ENCODE measurements at regions not wholly inside any gene's neighbourhood (a gene's known extent, or its start where the extent isn't known, plus 50 kb on each side); places are given as distances from the start of the nearest gene placed in this dataset.

DNA sequence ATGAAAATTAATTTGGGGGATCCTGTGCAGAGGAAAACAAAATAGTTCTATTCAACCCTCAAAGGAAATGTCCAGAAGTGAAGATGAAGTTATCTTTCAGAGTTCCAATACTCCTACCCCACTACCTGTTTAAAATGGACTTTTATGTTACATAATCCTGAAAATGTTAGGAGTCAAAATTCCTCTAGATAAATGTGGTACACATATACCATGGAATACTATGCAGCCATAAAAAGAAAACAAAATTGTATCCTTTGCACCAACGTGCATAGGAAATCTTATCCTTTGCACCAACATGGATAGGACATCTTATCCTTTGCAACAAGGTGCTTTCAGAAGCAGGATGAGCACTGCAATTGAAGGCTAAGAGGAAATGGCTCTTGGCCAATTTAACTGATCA is 245.2 kb downstream of the LTN1 start:
- no peaks in the 10 kb centered on the region for H3K27me3 ChIP-seq (ENCODE audit: insufficient read depth in 3 of 3, low read length in 2 of 3)
- no peaks in the 10 kb centered on the region for H3K36me3 ChIP-seq (ENCODE audit: insufficient read depth in 1 of 2, low read depth in 1 of 2)
- H3K9me3 ChIP-seq = no peaks in the 10 kb centered on the region
- H3K4me3 ChIP-seq = no peak overlapping the region
- no peak overlapping the region for H3K27ac ChIP-seq
- WGBS, 3 donors = 65 to 70% (median 66%) methylated on average over 1 of the region's 1 CpG
- DNase-seq (no peak), ATAC-seq (no peak)
- no peak for TF ChIP-seq CTCF (IDR thresholded peaks at IDR 0.05)
- H3K4me1 ChIP-seq = peaks cover 6% of the 10 kb centered on the region
- intact Hi-C loops (cut with DNase I) = loop anchor here (5.0 to 10.0 kb wide), 5 partner anchors 410 to 1903 kb away; partner anchors contain the start of gene ADAMTS1 (in 1 of the 2)

GRCh38 chr21:28746166-28746565 is 246.5 kb downstream of the LTN1 start:
- 46 to 76% (median 63%) methylated on average over 4 of the region's 4 CpGs for WGBS, 3 donors
- TF ChIP-seq CTCF (IDR thresholded peaks at IDR 0.05) = no peak
- no peak overlapping the region for H3K4me3 ChIP-seq
- H3K27me3 ChIP-seq (ENCODE audit: insufficient read depth in 3 of 3, low read length in 2 of 3) = no peaks in the 10 kb centered on the region
- ATAC-seq = no peak
- peaks cover 6% of the 10 kb centered on the region for H3K4me1 ChIP-seq
- H3K36me3 ChIP-seq (ENCODE audit: insufficient read depth in 1 of 2, low read depth in 1 of 2) = no peaks in the 10 kb centered on the region
- no peak overlapping the region for H3K27ac ChIP-seq
- intact Hi-C loops (cut with DNase I) = loop anchor here (5.0 to 10.0 kb wide), 5 partner anchors 409 to 1901 kb away; partner anchors contain the start of gene ADAMTS1 (in 1 of the 2)
- DNase-seq = no peak
- no peaks in the 10 kb centered on the region for H3K9me3 ChIP-seq

DNA sequence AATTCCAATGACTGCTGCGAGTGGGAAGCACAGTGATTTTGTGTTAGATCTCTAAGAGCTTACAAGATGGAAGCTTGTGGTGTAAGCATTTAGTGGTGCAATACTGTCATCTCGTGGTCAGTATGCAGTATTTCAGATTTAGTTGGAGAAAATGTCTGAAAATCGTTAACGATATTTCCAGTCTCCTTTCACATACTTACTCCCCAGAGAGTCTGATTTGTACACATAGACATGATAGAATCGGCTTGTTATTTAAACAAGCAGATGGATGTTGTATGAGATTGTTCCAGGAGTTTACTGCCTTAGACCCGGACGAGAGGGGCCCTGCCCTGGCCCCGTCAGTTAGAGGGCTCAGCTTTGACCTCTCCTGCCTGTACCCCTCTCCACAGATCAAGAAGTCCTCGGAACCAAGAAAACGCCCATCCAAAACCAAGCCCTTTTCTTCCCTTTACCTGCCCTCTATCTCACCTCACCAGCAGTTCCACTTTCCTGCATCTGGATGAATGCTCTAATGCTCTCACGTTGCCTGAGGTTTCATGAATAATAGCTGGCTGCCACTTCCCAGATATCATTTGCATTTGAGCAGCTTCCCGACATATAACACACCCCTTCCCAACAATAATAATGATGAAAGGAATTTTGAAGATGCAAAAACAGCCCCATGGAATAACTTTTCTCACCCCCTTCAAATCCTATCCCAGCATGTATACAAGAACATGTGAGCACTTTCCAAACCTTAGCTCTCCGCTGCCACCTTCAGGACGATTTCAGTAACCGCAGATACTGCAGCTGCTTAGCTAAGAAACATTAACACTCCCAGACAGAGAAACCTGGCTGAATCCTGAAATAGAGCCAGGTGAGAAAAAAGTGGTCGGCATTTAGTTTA is 247.3 kb downstream of the LTN1 start:
- Histone ChIP-seq H3K4me3 (peak overlapping the region; percentile 70), H3K27ac (peak overlapping the region; percentile 74), H3K4me1 (peaks cover 6% of the 10 kb centered on the region), H3K27me3 (ENCODE audit: insufficient read depth in 3 of 3, low read length in 2 of 3) (no peaks in the 10 kb centered on the region), H3K9me3 (no peaks in the 10 kb centered on the region), H3K36me3 (ENCODE audit: insufficient read depth in 1 of 2, low read depth in 1 of 2) (no peaks in the 10 kb centered on the region)
- ATAC-seq (peak; percentile 90 to 97 (median 94)), DNase-seq (peak; percentile 62 to 71)
- 2 to 5% (median 3%) methylated on average over 16 of the region's 16 CpGs for WGBS, 3 donors
- TF ChIP-seq CTCF (IDR thresholded peaks at IDR 0.05) = peak; percentile 97
- intact Hi-C loops (cut with DNase I) = loop anchor here (1.0 to 10.0 kb wide), 7 partner anchors 228 to 1901 kb away; partner anchors contain the start of gene ADAMTS1 (in 1 of the 2)

DNA sequence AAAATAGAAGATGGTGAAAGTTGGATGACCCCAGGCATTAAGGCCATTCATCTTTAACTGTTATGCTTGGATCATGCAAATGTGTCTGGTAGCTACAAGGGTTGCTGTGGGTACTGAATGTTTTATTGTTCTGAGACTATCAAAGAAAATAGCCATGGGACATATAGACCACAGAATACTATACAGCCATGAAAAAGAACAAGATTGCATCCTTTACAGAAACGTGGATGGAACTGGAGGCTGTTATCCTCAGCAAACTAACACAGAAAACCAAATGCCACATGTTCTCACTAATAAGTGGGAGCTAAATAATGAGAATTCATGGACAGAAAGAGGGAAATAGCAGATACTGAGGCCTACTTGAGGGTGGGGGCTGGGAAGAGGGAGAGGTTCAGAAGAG is 249.0 kb downstream of the LTN1 start:
- Histone ChIP-seq H3K36me3 (ENCODE audit: insufficient read depth in 1 of 2, low read depth in 1 of 2) (no peaks in the 10 kb centered on the region), H3K4me3 (no peak overlapping the region), H3K9me3 (no peaks in the 10 kb centered on the region), H3K27me3 (ENCODE audit: insufficient read depth in 3 of 3, low read length in 2 of 3) (no peaks in the 10 kb centered on the region), H3K27ac (no peak overlapping the region), H3K4me1 (peaks cover 6% of the 10 kb centered on the region)
- 45 to 94% (median 48%) methylated on average over 1 of the region's 1 CpG for WGBS, 3 donors
- DNase-seq (no peak), ATAC-seq (no peak)
- no peak for TF ChIP-seq CTCF (IDR thresholded peaks at IDR 0.05)
- intact Hi-C loops (cut with DNase I) = loop anchor here (2.0 to 10.0 kb wide), 5 partner anchors 227 to 1899 kb away; partner anchors contain the start of gene ADAMTS1 (in 1 of the 2)

Data from psoas muscle (tissue), 7 donors.